Fibroblast of skin of abdomen (primary cell): ENCODE measurements at regions not wholly inside any gene's neighbourhood (a gene's known extent, or its start where the extent isn't known, plus 50 kb on each side); places are given as distances from the start of the nearest gene placed in this dataset.

Source experiments
- DNase-seq: peaks from one replicate; pipeline ENCODE4 v3.0.0-alpha.2; 2013

GRCh38 chr20:24738981-24739633, 210.0 kb upstream of the CST7 start:
- no peak for DNase-seq

GRCh38 chr20:24739746-24740145, 209.3 kb upstream of the CST7 start:
- DNase-seq = no peak

DNA sequence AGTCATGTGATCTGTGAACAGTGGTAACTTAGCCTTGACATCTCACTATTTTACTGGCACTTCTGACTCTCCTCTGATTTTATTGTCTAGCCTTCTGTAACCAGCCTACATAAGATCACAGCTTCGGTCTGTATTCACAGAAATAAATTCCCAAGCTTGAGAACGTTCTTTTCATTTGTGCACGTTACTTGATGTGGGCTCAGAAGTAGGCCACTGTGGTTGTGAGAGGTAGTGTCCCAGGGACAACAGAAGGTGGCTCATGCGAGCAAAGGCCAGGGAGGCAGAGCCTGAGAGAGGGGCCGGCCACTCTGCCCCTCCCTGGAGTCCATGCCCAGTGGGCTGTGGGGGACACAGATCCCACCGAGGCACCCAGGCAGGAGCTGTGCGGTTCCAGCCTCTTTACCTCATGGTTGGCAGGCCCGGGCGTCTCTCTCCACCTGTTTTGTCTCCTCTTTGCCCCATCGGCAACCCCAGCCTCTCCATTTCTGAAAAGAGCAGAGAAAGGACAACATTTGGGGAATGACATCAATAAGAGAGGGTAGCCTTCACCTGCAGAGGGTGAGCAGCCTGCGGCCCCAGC, 207.5 kb upstream of the CST7 start:
- no peak for DNase-seq

GRCh38 chr20:24742436-24742835, 206.6 kb upstream of the CST7 start:
- no peak for DNase-seq

GRCh38 chr20:24742989-24743388, 206.1 kb upstream of the CST7 start:
- DNase-seq = no peak

DNA sequence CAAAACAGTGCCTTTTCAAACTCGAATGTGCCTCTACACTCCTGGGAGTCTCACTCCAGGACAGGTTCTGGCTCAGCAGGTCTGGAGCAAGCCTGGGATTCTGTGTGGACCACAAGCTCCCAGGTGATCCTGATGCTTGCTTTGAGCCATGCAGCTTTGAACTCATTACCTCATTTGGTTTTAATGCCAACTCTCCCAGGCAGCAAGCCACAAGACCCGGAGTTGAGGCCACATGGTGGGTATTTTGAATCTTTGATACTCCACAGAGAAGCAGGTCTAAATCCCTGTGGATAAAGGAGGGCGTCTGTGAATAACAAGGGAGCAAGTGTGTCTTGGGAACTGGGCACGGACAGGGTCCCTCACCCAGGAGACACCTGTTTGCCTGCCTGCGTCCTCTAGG, 205.4 kb upstream of the CST7 start:
- no peak for DNase-seq

GRCh38 chr20:24744747-24745146, 204.3 kb upstream of the CST7 start:
- no peak for DNase-seq

GRCh38 chr20:24745206-24745605, 203.9 kb upstream of the CST7 start:
- no peak for DNase-seq

DNA sequence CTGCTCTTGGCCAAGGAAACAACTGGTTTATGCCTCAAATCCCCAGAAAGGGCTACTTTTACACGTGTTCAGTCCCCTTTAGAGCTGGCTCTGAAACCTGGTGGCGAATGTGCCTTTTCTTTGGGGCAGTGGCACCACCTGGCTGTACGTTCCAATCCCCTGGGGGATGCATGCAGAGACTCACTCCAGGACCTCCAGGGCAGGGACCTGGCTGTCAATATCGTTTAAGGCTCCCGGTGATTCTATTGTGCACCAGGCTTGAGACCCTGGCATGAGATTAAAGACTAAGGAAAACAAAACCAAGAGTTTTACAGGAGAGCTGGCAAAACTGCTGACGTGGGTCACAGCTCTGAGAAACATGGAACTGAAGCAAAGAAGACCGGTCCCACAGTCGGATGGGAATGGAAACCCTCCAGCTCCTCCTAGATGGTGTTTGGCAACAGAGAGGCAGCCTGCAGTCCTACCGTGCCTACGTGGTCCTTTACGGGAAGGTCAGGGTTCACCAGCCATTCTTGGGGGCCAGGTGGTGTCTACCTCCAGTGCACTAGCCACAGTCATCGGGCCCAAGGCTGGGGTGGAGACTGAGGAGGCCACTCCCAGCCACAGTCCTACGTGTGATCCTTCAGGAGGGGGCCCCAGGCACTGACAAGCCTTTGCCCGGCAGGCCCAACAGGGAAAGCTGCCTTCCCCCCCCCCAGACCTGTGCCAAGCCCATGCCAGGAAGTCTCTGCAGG, 203.3 kb upstream of the CST7 start:
- DNase-seq = no peak

- DNase-seq = no peak
Measured at GRCh38 chr20:24746351-24746685, 202.8 kb upstream of the CST7 start.

DNA sequence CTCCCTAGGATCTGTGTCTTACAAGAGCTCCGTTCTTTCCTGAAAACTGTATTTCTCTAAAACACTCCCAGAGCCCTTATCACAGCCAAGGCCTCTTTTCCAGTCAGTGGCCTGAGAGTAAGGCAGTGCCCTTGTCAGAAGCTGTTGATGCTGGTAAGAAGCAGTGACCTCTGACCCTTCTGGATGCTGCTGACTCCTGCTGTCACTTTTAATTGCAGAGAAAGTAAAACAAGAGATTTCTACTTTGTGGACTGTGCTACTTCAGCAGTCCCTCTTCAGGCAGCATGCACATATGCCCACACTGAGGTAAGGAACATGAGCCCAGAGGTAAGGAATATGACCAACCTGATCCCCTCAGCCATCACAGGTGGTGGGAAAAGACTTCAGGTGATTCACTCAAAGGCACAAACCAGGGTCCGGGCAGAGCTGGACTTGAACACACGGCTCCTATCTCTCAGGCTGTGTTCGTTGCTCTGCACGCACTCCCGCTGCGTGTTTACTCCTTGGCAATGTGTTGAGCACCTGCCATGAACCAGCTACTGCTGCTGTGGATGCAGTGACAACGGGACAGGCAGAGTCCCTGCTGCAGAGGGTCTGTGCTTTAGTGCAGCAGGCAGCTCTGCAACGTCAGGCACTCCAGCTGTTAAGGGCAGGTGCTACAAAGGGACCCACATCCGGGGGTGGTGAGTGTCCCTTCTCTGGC, 201.9 kb upstream of the CST7 start:
- DNase-seq = no peak

DNA sequence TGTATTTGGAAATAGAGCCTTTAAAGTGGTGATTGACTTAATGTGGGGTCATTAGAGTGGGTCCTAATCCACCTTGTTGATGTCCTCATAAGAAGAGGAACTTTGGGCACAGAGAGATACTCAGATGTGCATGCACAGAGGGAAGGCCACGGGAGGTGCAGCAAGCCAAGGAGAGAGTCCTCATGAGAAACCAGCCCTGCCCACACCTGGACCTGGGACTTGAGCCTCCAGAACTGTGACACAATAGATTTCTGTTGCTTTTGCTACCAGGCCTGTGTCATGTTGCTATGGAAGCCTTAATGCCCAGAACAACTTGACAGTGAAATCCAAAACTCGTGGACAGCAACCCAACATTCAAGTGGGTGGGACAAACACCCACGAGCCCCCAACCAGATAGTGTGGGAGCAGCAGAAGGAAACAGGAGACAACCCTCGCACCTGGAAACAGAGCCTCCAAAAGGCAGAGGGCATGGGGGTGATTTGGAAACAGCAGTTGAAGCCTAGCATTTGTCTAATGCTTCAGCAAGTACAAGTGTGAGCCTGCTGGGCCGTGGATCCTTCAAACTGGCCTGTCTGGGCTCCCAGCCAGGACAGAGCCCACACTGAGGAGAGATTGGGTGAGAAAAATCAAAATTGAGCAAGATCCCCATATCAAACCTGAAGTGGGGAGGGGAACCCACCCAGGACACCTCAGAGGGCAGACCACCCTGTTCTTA, 201.0 kb upstream of the CST7 start:
- no peak for DNase-seq

- DNase-seq = no peak
Measured at GRCh38 chr20:24751551-24751950, 197.5 kb upstream of the CST7 start.

GRCh38 chr20:24752612-24753011, 196.5 kb upstream of the CST7 start:
- no peak for DNase-seq

DNA sequence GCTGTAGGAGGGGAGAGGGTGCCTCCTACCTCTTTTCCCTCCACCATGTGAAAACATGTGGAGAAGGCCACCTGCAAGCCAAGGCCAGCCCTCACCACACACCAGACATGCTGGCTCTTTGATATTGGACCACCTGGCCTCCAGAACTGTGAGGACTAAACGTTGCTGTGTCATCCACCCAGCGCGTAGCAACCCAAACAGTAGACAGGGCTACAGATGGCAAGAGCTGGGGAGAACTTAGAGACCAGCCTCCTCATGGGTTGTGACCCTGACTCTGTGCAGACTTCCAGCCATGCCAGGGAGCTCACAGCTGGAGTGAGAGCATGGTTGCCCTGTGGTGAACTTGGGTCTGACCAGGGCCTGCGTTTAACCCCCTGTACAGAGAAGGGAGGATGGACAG, 195.9 kb upstream of the CST7 start:
- DNase-seq = no peak

DNA sequence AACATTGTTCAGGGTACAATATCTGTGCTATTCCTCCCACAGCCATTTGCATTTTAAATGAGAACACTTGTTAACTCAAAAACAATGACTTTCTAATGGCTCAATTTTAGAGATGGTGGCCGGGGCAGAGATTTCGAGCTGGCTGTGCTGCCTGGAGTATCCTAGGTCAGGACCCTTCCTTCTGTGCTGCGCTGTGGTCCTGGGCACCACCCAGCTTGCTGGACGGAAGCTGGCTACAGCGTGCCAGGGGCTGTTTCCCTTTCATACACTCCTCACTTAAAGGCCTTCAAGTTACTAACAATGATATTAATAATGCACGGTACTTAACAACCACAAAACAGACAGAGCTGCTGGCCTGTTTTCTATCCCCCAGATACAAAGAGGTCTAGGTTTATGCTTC, 194.4 kb upstream of the CST7 start:
- DNase-seq = no peak

DNA sequence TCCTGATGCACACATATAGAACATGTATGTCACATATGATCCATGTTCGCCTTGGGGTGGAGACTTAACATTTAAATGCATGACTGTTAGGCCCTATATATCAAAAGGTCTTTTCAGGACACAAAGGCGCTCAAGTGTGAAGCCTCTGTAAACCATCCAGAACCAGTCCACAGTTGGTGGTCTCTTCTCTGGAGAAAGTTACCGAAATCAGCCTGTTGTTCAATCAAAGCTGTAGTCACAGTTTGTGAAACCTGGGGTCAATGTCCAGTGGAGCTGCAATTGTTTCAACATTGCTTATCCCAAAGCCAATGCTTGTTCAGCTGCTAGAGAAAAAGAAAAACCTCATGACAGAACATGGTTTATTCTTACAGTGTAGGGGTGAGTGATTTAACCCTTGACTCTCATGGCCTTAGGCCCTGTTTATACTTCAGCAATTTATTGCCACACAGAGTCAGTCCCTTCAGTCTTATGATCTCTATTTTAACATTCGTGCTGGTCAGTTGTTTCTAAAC, 193.6 kb upstream of the CST7 start:
- DNase-seq = no peak

DNA sequence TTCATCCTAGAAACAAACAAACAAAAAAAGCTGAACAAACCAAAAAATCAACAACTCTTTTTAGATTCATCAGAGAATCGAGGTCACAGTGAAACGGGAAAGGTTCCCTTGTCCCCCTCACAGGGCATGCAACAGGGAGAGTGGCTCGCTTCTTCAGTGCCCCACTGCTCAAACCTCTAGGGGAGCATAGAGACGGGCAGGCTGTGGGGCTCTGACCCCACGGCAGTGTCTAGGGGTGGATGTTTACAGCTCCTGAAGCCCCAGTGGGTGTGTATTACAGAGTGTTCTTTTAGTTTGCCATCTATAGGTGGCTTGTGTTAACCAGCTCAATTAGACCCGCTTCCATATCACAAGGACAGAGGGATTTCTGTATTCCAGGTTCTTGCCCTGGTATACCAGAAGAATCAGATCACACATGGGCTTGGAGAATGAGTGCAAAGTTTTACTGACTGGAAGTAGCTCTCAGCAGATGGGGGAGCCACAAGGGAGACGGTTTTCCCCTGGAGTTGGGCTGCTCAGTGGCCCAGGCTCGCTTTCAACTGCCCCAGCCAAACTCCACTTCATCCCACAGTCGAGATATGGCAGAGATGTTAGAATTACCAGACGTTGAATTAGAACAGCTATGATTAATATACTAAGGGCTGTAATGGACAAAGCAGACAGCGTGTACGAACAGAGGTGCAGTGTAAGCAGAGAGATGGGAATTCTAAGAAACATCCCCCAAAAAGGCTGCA, 192.6 kb upstream of the CST7 start:
- DNase-seq = no peak

- no peak for DNase-seq
Measured at GRCh38 chr20:24761220-24762065, 187.6 kb upstream of the CST7 start.

DNA sequence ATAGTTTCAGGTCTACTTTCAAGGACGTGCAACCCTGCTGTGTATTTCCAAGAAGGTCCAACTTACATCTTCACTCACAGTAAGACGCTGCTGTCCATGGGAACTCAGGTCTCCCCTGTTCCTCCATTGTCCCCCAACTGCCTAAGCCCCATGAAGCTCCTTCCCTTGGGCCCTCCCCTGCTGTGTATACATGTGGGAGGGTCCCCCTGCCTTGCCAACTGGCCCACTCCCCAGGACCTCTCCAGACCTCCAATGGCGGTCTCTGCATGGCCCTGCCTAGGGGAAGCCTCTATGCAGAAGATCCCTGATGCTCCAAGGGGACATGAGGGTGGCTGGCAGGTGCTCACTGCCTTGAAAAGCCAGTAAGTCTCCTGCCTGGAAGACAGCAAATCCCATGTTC, 186.7 kb upstream of the CST7 start:
- DNase-seq = no peak

- no peak for DNase-seq
Measured at GRCh38 chr20:24762791-24763350, 186.2 kb upstream of the CST7 start.
